Activated CD8-positive, alpha-beta memory T cell treated with anti-CD3 and anti-CD28 coated beads for 36 hours (primary cell): ENCODE measurements at regions not wholly inside any gene's neighbourhood (a gene's known extent, or its start where the extent isn't known, plus 50 kb on each side); places are given as distances from the start of the nearest gene placed in this dataset.
"Not testable (repeated sequence)": the region's sequence is repeated elsewhere in the genome, so short reads cannot be mapped to it uniquely, and the experiment has no call there.

ENCODE experiments used
- CTCF ChIA-PET: fragments of 350-600 bp; sonication (Branson Sonifier 250); formaldehyde crosslinking; loops from one replicate; lab custom pipeline; 2021; ENCODE audit warnings: antibody characterized with exemption; lab: Charles Lee
- POLR2A ChIA-PET: fragments of 350-600 bp; sonication (Branson Sonifier 250); formaldehyde crosslinking; loops from one replicate; lab custom pipeline; 2021; ENCODE audit warnings: antibody characterized with exemption; lab: Charles Lee

DNA sequence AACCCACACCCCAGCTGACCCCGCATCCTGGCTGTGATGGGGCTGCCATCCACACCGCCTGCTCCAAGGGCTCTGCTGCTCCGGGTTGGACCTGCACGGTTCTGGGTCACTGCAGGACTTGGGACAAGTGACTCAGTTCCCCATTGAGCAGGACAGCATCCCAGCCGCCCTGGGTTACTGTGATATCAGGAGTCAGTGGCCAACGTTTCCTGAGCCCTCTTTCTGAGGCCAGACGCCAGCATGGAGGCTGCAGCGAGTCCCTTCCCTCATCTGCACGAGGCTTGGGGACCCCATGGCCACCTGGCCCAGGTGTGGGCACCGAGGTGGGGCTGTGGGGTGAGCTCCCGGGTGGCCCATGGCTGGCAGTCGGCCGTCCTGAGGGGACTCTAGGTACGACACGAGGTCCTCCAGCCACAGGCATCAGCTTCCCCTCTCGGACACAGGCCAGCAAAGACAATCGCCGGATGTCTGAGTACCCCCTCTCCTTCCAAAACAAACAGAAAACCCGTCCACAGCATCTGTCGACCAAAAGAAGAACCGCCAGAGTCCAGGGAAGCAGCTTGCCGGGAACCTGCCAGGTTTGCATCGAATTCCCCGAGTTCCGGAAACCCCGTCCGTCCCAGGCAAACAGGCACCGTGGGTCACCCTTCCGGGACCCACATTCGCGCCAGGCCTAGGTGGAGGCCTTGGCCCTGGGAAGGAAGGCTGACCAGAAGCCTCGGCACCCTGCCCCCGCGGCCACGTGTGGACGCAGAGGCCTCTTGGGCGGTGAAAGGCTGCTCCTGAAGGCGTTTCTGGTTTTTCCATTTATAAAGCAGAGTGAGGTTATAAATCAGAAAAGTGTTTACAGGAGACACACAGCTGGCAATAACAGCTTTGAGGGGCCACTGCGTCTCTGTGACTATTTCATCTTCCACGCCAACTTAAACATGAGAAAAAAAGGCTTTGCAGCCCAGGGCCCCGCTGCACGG lies 136.0 kb downstream of the FAM53A start:
- POLR2A ChIA-PET: no interaction called here
- CTCF ChIA-PET: interaction anchor here (0.6 to 2.2 kb wide), 8 partner anchors 18 to 243 kb away, joined by 3 to 8 read pairs (median 4); no protein-coding TSS in a partner anchor

DNA sequence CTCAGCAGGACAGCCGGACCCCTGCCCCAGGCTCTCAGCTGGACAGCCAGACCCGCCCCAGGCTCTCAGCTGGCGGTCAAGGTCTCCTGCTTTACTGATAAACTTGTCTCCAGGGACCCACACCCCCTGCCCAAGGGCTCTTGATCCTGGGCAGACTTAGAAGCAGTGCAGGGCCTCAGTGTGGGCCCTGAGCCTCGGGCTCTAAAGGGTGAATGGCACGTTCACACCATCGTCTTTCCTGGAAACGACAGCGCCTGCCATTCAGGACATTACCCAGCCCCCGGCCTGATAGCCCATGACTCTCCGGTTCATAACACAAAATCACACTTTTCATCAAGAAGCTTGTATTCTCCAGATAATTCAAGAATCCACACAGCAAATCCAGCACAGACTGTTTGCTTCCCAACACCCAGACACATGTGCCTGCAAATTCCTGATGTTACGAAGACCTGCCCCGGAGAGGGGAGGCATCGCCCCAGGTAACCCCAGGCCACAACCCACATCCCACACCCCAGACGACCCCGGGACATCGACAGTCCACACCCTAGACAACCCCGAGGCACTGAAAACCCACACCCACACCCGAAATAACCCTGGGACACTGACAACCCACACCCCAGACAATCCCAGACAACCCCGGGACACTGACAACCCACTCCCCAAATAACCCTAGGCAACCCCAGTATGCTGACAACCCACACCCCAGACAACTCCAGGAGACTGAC lies 136.8 kb downstream of the FAM53A start:
- ChIA-PET CTCF (interaction anchor here (0.6 to 2.0 kb wide), 3 partner anchors 19 to 82 kb away, joined by 4 to 6 read pairs (median 4); no protein-coding TSS in a partner anchor), POLR2A (no interaction called here)

DNA sequence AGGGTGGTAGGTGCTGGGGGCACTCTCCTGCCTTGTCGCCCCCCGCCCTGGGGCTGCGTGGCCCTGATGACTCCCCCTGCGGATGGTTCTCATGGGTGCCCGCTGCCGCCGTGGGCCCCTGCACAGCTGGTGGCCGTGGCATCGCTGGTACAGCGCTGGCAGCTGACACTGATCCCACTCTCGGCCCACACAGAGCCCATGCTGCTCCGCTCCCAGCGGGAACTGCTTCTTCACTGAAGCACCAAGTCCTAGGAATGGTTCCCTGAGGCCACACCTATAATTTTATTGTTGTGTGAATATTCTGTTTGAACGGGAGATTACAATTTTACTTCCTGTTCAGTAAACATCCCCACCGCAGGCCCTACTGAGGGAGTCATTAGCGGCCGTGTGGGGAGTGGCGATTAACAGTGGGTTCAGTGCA lies 138.6 kb upstream of the NKX1-1 start:
- CTCF ChIA-PET: no interaction called here

DNA sequence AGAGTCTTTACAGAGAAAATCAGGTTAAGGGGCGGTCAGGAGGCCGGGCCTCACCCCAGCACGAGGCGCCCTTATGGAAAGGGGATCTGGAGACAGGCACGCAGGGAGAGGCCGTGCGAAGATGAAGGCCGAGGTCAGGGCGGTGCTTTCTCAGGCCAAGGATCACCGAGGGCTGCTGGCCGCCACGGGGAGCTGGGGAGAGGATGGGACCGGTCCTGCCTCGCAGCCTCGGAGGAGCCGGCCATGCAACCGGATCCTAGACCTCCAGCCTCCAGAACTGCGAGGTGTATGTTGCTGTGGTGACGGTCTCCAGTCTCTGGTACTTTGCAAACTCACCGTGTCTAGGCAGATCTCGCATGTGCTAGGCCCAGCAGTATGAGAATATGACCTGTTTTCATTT lies 138.2 kb upstream of the NKX1-1 start:
- CTCF ChIA-PET: not testable (repeated sequence)

More for the DNA sequence above, 138.6 kb upstream of the NKX1-1 start:
- POLR2A ChIA-PET: no interaction called here

DNA sequence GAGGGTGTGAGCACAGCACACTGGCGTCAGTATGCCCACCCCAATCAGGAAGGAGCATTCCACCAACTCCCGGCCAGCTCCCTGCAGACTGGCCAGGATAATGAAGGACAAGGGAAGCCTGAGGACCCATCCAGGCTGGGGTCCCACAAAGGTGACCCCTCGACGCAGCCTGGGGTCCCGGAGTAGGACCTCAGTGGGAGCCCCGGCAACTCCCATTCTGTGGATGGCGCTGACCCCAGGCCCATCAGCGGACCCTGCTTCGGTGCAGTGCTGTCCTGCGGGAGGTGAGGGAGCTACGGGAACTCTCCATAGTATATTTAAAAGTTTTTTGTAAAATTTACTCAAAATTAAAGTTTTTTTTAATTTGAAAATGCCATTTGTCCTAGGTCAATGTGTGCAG lies 137.7 kb upstream of the NKX1-1 start:
- POLR2A ChIA-PET: no interaction called here
- CTCF ChIA-PET: no interaction called here

More for the DNA sequence above, 138.2 kb upstream of the NKX1-1 start:
- POLR2A ChIA-PET: not testable (repeated sequence)

DNA sequence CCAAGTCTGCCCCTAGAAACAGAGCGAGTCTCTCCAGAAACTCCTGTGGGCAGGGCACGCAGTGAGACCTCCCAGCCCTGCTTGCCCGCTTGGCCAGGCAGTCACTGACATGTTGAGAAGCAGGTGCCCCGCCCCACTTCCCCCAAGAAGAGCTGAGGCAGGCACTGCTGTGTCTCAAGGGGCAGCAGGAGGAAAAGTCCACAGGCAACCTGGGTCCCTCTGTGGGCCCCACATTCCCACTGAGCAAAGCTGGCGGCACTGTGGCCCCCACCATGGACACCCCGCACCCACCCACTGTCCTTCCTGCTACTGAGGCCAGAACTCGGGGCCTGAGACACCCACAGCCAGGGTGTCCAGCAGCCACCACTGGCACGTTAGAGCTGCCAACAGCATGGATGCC lies 137.3 kb upstream of the NKX1-1 start:
- ChIA-PET CTCF (no interaction called here), POLR2A (no interaction called here)

DNA sequence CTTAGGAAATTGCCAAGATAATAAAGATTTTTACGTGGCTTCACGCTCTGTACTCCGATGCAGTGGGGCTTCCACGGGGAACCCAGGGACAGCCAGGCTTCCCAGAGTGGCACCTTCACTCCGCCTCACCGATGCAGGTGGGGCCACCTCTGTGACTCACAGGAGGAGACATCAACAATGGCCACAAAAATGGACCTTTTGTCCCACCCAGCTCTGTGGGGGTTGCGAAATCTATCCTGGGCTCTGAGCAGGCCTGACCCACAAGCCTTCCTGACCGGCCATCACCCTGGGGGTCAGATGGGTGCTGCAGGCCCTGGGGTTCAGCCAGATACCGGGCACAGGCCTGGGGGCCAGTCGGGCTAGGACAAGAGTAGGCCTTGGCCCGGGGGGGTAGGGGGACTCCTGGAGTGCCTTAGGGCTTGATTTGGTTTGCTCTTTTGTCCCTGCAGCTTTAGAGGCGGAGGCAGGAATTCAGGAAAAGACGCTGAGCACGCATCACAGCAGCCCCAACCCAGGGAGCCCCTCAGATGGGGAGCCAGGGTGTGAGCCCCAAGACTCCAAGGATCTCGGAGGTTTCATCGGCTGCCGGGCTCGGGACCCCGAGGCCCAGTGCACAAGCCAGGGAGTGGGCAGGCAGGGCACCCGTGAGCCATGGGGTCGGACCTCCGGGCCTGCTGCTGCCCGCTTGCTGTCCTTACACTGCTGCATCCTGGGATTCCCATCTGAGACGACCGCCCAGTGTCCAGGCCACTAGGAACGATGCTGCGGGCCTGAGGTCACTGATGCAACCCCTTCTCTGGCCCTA lies 136.5 kb upstream of the NKX1-1 start:
- ChIA-PET CTCF (no interaction called here), POLR2A (no interaction called here)

DNA sequence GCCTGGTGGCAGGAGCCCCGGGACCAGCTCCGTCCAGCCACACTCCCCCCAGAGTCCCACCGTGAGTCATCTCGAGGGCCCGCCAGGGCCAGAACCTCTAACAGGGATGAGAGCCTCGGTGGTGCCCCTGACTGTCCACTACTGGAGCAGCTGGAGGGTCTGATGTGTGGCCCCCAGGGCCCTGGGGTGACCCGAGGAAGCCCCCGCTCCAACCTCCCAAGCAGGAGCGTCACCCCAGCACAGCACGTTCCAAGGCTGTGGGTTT lies 135.9 kb upstream of the NKX1-1 start:
- ChIA-PET CTCF (no interaction called here), POLR2A (no interaction called here)

DNA sequence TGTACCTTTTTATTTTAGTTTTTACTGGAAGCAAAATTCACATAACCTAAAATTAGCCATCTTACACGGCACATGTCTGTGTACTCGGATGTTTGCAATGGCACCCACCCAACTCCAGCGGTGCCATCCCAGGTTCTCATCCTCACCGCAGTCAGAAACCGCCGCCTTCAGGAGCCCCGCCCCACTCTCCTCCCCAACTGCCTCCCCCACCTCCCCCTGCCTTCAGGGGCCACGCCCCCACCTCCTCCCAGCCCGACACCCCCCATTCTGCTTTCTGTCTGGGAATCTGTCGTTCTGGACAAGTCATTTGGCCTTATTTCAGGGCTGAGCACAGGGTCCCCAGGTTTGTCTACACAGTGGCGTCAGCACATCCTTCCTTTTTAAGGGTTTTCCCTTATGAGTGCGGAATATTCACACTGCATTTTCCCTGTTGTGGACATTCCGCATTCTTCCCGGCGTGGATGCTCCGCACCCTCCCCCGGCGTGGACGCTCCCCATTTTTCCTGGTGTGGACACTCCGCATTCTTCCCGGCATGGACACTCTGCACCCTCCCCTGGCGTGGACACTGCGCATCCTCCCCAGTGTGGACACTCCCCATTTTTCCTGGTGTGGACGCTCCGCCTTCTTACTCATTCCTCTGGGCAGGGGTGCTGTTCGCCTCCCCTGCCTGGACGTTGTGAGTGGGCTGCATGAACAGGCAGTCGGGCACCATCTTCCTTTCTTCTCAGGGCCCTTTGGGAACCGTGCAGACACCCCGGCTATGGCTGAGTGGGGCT lies 135.4 kb upstream of the NKX1-1 start:
- ChIA-PET CTCF (no interaction called here), POLR2A (no interaction called here)

DNA sequence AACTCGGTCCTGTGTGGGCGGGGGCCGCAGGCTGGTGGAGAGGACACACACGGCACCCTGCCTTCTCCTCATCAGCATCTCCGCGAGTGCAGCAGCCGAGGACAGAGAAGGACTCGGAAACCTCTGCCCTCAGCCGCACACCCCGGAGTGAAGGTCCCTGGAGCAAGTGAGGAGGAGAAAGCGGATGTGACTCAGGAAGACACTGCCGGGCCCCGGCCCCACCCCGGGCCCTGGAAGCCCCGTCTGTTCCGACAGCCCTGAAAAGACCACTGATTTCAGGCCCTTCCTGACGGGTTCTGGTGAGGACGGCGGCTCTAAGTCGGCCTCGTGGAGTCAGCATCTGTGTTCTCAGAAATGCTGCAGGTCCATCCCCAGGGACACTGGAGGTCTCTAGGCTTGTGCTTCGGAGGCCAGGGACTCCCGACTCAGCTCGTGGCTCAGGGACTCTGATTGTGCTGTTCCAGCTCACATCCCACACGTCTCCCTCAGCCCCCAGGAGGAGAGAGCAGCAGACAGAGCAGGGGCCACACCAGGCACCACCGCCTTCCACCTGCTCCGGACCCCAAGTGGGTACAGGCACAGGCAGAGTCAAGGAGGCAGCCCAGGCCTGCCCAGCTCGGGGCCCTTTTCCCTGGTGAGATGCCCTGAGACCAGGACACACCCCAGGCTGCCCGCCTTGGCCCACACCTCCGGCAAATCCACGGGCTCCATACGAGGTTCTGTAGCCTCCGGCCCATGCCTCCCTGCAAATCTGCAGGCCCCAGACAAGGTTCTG lies 134.5 kb upstream of the NKX1-1 start:
- ChIA-PET CTCF (no interaction called here), POLR2A (no interaction called here)

DNA sequence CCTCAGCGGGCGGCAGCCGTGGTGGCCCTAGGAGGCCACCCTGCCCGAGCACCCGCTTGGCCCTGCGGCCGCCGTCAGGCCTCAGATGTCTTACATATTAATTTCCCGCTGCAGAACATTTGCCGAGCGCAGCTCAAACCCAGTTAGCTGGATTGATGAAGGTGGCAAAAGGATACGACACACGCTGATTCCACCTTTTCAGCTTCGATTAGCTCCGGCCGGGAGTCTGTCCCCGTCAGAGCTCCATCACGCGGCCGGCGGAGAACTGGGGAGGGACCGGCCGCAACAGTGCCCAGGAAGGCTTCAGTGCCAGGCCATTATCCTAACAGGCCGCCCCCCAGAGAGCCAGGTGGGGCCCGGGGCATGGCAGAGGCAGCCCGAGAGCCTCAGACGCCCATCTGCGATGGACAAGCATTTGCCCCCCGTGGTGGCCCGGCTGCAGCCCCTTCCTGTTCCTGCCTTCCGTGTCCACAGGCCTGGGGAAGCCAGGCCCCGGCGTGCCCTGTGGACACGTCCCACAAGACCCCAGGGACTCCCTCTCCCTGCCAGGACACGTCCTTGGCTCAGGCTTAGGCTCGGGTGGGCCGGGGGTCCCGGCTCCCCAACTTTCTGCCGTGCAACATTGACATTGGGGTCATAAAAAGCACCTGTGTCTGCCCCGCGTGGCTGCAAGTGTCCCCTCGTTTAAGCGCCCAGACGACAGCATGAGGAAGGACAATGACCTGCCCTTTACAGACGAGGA lies 133.8 kb upstream of the NKX1-1 start:
- POLR2A ChIA-PET: no interaction called here

DNA sequence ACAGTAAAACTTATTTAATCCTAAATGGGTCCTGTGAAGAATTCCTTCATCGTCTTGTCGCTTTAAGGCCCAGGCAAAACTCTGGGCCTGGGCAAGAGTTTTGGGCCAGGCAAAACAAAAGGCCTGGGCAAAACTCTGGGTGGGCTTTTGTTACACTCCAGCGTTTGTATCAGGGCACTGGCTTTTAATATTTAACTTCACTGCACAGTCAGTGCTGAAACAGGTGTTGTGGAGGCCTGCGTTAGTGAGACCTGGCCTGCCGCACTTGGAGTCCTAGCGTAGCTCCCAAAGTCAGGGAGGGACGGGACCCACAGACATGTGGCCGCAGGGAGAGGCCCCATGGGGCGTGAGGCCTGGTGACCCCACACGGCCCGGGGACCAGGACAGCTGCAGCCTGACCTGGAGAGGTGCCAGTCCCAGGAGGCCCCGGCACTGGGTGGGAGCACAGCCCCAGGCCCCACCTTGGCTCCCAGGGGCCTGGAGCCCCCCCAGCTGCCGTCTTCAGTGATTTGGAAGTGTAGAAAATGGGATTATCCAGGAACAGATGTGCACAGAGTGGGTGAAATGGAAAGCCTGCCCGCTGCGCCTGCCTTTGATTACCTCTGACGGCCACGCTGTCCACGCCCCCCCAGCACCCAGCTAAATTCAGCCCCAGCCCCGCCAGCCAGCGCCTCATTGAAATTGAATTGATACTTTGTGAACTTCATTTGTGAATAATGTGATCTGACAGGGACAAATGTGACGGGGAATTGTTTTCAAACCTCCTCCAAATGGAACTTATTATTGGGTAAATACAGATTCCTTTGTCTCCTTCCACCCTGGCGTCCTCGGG lies 132.9 kb upstream of the NKX1-1 start:
- ChIA-PET CTCF (no interaction called here), POLR2A (no interaction called here)

More for the DNA sequence above, 133.8 kb upstream of the NKX1-1 start:
- CTCF ChIA-PET: no interaction called here

DNA sequence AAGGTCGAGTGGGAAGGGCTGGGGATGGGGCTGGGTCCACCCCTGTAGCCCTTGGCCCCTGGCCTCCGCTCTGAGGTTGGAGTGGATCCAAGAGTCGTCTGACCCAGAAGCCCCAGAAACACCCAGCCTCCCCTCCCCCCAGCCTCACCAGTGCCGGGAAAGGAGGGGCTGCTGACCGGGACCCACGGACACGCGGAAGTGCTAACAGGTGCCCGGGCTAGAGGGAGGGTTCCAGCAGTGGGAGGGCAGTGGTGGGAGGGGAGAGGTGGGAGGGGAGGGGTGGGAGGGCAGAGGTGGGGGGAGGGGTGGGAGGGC lies 131.8 kb upstream of the NKX1-1 start:
- POLR2A ChIA-PET: no interaction called here
- CTCF ChIA-PET: no interaction called here

DNA sequence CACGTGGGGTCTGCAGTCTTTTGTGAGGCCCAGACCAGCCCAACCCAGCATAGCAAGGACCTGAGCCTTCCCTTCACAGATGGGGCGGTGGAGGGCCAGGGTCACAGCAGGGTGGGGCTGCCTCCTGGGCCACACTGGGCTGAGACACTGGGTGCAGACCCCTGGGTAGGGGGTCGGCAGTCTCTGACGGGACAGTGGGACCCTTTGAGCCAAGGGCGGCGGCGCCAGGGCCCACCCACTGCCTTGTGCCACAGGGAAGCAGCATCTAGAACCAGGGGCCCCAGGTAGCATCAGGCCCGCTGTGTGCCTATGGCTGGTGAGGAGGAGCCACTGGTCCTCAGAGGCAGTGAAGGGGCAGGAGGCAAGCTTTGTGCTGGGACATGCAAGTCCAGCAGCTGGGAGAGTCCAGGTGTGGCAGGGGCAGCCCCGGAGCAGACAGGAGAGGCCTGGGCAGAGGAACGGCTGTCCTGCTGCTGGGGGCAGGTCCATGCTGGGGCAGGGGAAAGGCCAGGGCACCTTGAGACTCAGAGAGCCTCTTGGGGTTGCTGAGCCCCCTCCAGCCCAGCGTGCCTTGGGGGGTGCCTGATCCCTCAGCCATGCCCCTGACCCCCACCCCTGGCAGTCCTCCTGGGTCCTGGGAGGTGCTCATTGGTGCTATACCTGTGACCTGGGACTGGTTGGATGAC lies 131.3 kb upstream of the NKX1-1 start:
- ChIA-PET CTCF (no interaction called here), POLR2A (no interaction called here)

DNA sequence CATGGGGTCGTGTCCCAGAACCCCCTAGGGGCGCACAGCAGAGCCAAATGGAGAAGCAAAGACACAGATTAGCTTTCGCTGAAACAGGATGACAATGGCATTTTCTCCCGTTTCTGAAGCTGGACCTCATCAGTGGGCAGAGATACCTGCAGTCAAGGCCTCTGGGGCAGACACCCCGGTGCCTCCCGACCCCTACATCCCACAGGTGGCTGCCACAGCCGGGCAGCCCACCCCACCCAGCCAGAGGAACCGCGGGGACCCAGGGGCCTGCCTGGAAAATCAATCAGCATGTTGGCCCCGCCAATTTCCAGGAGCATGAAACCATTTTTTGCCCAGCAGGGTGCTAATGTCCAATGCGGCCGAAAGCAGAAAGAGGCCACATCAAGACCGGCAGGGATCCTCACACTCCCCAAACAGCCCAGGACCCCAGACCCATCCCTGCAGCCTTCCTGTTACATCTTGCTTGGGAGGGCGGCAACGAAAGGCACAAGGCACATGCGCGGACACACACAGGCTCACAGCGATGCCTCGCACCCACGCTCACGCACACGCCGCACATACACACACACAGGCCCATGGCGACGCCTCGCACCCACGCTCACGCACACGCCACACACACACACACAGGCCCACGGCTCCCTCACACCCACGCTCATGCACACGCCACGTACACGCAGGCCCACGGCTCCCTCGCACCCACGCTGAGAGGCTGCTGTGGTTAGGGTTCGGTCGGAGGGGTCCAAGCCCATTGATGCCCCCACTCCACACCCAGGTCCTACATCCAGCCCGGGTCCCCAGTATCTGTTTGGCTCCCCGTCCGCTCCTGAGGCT lies 130.6 kb upstream of the NKX1-1 start:
- POLR2A ChIA-PET: no interaction called here
- CTCF ChIA-PET: no interaction called here
